Breast epithelium (tissue), 4 donors: ENCODE measurements at regions not wholly inside any gene's neighbourhood (a gene's known extent, or its start where the extent isn't known, plus 50 kb on each side); places are given as distances from the start of the nearest gene placed in this dataset.

Experiments used
- DNase-seq, 2 donors: peaks; one replicate each; pipeline ENCODE4 v3.0.0-alpha.2; 2019; ENCODE audit warnings: low spot score in 2 of 2
- H3K27ac ChIP-seq, 2 donors: fragments of 200-600 bp; sonication (generic) in 1 of 2; one replicate each; pipeline ENCODE4 v1.5.1; 2016 to 2019; ENCODE audit warnings: mild to moderate bottlenecking in 1 of 2
- H3K27me3 ChIP-seq, 2 donors: fragments of 200-600 bp; sonication (generic) in 1 of 2; one replicate each; pipeline versions ENCODE4 v1.5.1 to v1.6.0; 2017 to 2019; ENCODE audit warnings: control low read depth in 1 of 2, mild to moderate bottlenecking in 1 of 2
- H3K36me3 ChIP-seq: fragments of 200-600 bp; one replicate; pipeline ENCODE4 v1.5.1; 2019
- H3K4me1 ChIP-seq, 2 donors: fragments of 200-600 bp; sonication (generic); one replicate each; pipeline ENCODE4 v1.5.1; 2016 to 2019; ENCODE audit warnings: control low read depth in 1 of 2
- H3K4me3 ChIP-seq, 3 donors: fragments of 200-600 bp; sonication (generic); 1 replicate in 2 of 3; 2 replicates in 1 of 3; pipeline ENCODE4 v1.5.1; 2016 to 2019; ENCODE audit warnings: mild to moderate bottlenecking in 3 of 3, moderate library complexity in 2 of 3
- H3K9me3 ChIP-seq, 2 donors: fragments of 200-600 bp; sonication (generic) in 1 of 2; one replicate each; pipeline ENCODE4 v1.5.1; 2016 to 2019; ENCODE audit warnings: control low read depth in 1 of 2
- POLR2A ChIP-seq: fragments of 450-650 bp; IDR thresholded peaks from one replicate; pipeline ENCODE4 v1.6.1; 2016; ENCODE audit warnings: antibody characterized with exemption, mild to moderate bottlenecking, moderate library complexity
- POLR2AphosphoS5 ChIP-seq, 3 donors: sonication (generic); formaldehyde crosslinking; IDR thresholded peaks; one replicate each; pipeline ENCODE4 v1.6.1; 2017; ENCODE audit warnings: antibody characterized with exemption in 3 of 3
- intact Hi-C: fragments of 100-400 bp; cut with DNase I; formaldehyde crosslinking; loops from one replicate; pipeline ENCODE4 v1.15.1; 2023; ENCODE audit warnings: low total_unique reads
- TF ChIP-seq, protein P1 (sequence below), 3 donors: fragments of 450-650 bp; IDR thresholded peaks; one replicate each; pipeline ENCODE4 v1.5.1; 2016 to 2017; ENCODE audit warnings: antibody characterized with exemption in 3 of 3, mild to moderate bottlenecking in 3 of 3, moderate library complexity in 3 of 3

- Histone ChIP-seq H3K27ac (no peak overlapping the region), H3K4me1 (no peaks in the 10 kb centered on the region), H3K36me3 (no peaks in the 10 kb centered on the region), H3K27me3 (no peaks in the 10 kb centered on the region), H3K4me3 (no peak overlapping the region), H3K9me3 (no peaks in the 10 kb centered on the region)
- DNase-seq = no peak
- intact Hi-C loops = loop anchor here (5.0 kb wide), 1 partner anchor 561 kb away; no protein-coding TSS in a partner anchor
- TF ChIP-seq, protein P1, sequence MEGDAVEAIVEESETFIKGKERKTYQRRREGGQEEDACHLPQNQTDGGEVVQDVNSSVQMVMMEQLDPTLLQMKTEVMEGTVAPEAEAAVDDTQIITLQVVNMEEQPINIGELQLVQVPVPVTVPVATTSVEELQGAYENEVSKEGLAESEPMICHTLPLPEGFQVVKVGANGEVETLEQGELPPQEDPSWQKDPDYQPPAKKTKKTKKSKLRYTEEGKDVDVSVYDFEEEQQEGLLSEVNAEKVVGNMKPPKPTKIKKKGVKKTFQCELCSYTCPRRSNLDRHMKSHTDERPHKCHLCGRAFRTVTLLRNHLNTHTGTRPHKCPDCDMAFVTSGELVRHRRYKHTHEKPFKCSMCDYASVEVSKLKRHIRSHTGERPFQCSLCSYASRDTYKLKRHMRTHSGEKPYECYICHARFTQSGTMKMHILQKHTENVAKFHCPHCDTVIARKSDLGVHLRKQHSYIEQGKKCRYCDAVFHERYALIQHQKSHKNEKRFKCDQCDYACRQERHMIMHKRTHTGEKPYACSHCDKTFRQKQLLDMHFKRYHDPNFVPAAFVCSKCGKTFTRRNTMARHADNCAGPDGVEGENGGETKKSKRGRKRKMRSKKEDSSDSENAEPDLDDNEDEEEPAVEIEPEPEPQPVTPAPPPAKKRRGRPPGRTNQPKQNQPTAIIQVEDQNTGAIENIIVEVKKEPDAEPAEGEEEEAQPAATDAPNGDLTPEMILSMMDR (IDR thresholded peaks at IDR 0.05) = no peak
- no peak for TF ChIP-seq POLR2A
- no peak for TF ChIP-seq POLR2AphosphoS5 (IDR thresholded peaks at IDR 0.05)
These were observed 140.6 kb upstream of the FRY start for GRCh38 chr13:31890946-31891345.

DNA sequence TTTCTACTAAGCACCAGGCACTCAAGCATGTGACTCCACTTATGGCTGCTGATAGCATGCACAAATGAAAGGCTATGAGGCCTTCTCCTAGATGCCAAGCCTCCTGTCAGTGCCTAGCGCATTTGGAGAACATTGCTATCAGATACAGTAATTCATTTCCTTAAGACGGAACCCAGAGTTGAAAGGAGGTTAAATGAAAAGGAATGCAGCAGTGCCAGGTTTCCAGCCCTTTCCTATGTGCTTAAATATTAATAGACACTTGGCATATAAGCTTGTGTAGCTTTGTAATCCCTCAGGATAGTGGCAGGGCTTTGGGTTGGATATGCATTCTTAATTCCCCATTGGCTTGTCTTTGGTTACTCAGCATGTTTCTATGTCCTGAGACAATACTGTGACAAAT lies 140.1 kb upstream of the FRY start:
- no peaks in the 10 kb centered on the region for H3K27me3 ChIP-seq
- no peaks in the 10 kb centered on the region for H3K4me1 ChIP-seq

DNA sequence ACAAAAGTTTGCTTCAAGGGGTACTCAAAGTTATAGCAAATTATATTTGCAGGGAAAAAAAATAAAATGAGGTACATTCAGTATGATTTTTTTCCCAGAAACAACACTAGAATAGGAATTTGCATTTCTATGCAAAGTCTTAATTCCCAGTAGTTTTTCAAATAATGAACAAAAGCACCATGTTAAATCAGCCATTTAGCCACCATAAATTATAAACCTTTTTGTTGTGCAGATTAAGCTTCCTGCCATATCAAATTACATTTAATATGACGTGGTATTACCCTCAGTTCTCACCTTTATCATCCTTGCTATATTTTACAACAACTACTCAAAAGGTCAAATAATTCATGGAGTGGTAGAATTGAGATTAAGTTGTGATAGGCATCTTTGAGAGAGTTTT lies 136.6 kb upstream of the FRY start:
- TF ChIP-seq POLR2AphosphoS5 (IDR thresholded peaks at IDR 0.05) = no peak
- TF ChIP-seq, protein P1 (IDR thresholded peaks at IDR 0.05) = no peak
- TF ChIP-seq POLR2A = no peak
- intact Hi-C loops = loop anchor here (5.0 kb wide), 1 partner anchor 557 kb away; no protein-coding TSS in a partner anchor
- Histone ChIP-seq H3K27me3 (no peaks in the 10 kb centered on the region), H3K4me3 (no peak overlapping the region), H3K27ac (no peak overlapping the region), H3K36me3 (no peaks in the 10 kb centered on the region), H3K4me1 (no peaks in the 10 kb centered on the region), H3K9me3 (no peaks in the 10 kb centered on the region)
- DNase-seq = no peak

More for the DNA sequence above, 140.1 kb upstream of the FRY start:
- DNase-seq = no peak
- intact Hi-C loops = loop anchor here (5.0 kb wide), 1 partner anchor 561 kb away; no protein-coding TSS in a partner anchor
- TF ChIP-seq, protein P1 (IDR thresholded peaks at IDR 0.05) = no peak
- no peak for TF ChIP-seq POLR2AphosphoS5 (IDR thresholded peaks at IDR 0.05)
- no peak for TF ChIP-seq POLR2A
- Histone ChIP-seq H3K36me3 (no peaks in the 10 kb centered on the region), H3K27ac (no peak overlapping the region), H3K9me3 (no peaks in the 10 kb centered on the region), H3K4me3 (no peak overlapping the region)

DNA sequence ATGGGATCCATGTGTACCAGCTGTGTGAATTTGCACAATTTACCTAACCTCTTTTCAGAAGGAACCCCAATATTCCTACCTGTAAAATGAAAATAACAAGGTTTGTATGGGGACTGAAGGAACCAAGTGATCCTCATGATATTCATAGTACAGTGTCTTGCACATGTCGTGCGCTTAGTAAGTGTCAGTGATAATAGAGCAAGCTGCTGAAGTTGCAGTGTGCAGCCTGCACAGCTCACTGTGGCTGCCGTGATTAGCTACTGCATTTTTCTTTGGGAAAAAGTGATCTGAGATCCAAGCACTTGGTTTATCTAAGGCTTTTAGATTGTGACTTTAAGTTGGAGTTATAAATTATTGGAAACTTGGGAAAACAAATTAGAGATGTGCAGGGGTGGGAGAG lies 135.9 kb upstream of the FRY start:
- TF ChIP-seq POLR2AphosphoS5 (IDR thresholded peaks at IDR 0.05) = no peak
- no peak for TF ChIP-seq POLR2A
- TF ChIP-seq, protein P1 (IDR thresholded peaks at IDR 0.05) = no peak
- Histone ChIP-seq H3K36me3 (no peaks in the 10 kb centered on the region), H3K27me3 (no peaks in the 10 kb centered on the region), H3K4me3 (no peak overlapping the region), H3K27ac (no peak overlapping the region), H3K4me1 (no peaks in the 10 kb centered on the region), H3K9me3 (no peaks in the 10 kb centered on the region)
- intact Hi-C loops = no loop called here
- no peak for DNase-seq

DNA sequence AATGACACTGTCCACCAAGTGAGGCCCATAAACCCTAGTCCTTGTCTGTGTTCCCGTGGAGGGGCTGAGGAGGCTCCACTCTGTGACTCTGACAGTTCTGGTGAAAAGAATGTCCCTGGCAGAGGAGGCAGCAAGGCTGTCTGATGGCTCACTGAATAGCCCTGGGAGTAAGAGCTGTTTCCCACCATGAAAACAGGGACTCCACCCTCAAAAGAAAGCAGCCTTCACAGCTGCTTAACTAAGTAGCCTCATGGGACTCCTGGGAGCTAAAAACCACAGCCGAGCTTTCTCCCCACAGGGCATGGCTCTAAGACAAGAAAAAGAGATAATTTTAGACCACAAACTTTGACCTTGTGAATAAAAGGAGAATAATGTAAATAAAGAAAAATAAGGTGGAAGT lies 135.1 kb upstream of the FRY start:
- Histone ChIP-seq H3K27me3 (no peaks in the 10 kb centered on the region), H3K27ac (peak overlapping the region in 1 of 2 donors; percentile 15), H3K36me3 (no peaks in the 10 kb centered on the region), H3K4me3 (no peak overlapping the region), H3K9me3 (no peaks in the 10 kb centered on the region), H3K4me1 (no peaks in the 10 kb centered on the region)
- TF ChIP-seq, protein P1 (IDR thresholded peaks at IDR 0.05) = no peak
- TF ChIP-seq POLR2AphosphoS5 (IDR thresholded peaks at IDR 0.05) = no peak
- no peak for TF ChIP-seq POLR2A
- DNase-seq = no peak
- intact Hi-C loops = no loop called here
